Transverse colon (tissue), 4 donors: ENCODE measurements at regions not wholly inside any gene's neighbourhood (a gene's known extent, or its start where the extent isn't known, plus 50 kb on each side); places are given as distances from the start of the nearest gene placed in this dataset.

Experiments used
- CTCF ChIP-seq, 5 experiments: fragments of 200-600 bp in 3 of 5; fragments of 450-650 bp in 2 of 5; sonication (generic) in 3 of 5; IDR thresholded peaks; 1 replicate in 2 of 5; 2 replicates in 3 of 5; pipeline ENCODE4 v1.5.1; 2016 to 2017; ENCODE audit warnings: antibody characterized with exemption in 5 of 5, inconsistent platforms in 3 of 5, mild to moderate bottlenecking in 2 of 5, moderate library complexity in 1 of 5
- EP300 ChIP-seq: sonication (generic); formaldehyde crosslinking; IDR thresholded peaks from one replicate; pipeline ENCODE4 v1.6.1; 2017; ENCODE audit warnings: antibody characterized with exemption, low read depth
- POLR2A ChIP-seq: fragments of 450-650 bp; IDR thresholded peaks from one replicate; pipeline ENCODE4 v1.6.1; 2016; ENCODE audit warnings: antibody characterized with exemption, mild to moderate bottlenecking, moderate library complexity
- POLR2AphosphoS5 ChIP-seq, 3 donors: sonication (generic); formaldehyde crosslinking; IDR thresholded peaks; one replicate each; pipeline ENCODE4 v1.6.1; 2016; ENCODE audit warnings: antibody characterized with exemption in 3 of 3

GRCh38 chr12:131350943-131351318 lies 360.0 kb upstream of the SFSWAP start:
- TF ChIP-seq CTCF (IDR thresholded peaks at IDR 0.05) (no peak), POLR2A (no peak), POLR2AphosphoS5 (IDR thresholded peaks at IDR 0.05) (no peak), EP300 (no peak)
